NCI-H774 (cell line): ENCODE measurements at regions not wholly inside any gene's neighbourhood (a gene's known extent, or its start where the extent isn't known, plus 50 kb on each side); places are given as distances from the start of the nearest gene placed in this dataset.
"Not testable (repeated sequence)": the region's sequence is repeated elsewhere in the genome, so short reads cannot be mapped to it uniquely, and the experiment has no call there.

Source experiments
- DNase-seq: peaks from one replicate; lab custom pipeline; 2025; lab: John Stamatoyannopoulos, UW

- DNase-seq, result no peak
Measured at GRCh38 chr6:37078814-37079213, 73.4 kb downstream of the FGD2 start.

- no peak for DNase-seq
Measured at GRCh38 chr6:37081042-37081607, 75.7 kb downstream of the FGD2 start.

GRCh38 chr6:37082390-37083130 lies 77.1 kb downstream of the FGD2 start:
- no peak for DNase-seq

- no peak for DNase-seq
Measured at GRCh38 chr6:37083243-37084138, 78.0 kb downstream of the FGD2 start.

- DNase-seq, result not testable (repeated sequence)
Measured at GRCh38 chr6:37084665-37085064, 79.2 kb downstream of the FGD2 start.

GRCh38 chr6:37085198-37085597 lies 79.7 kb downstream of the FGD2 start:
- no peak for DNase-seq

GRCh38 chr6:37088897-37089296 lies 81.1 kb upstream of the PIM1 start:
- no peak for DNase-seq

- no peak for DNase-seq
Measured at GRCh38 chr6:37089783-37090182, 80.2 kb upstream of the PIM1 start.

- DNase-seq, result not testable (repeated sequence)
Measured at GRCh38 chr6:37091104-37091503, 78.8 kb upstream of the PIM1 start.

GRCh38 chr6:37091586-37091985 lies 78.4 kb upstream of the PIM1 start:
- not testable (repeated sequence) for DNase-seq

- DNase-seq, result no peak
Measured at GRCh38 chr6:37092923-37093727, 76.8 kb upstream of the PIM1 start.

- no peak for DNase-seq
Measured at GRCh38 chr6:37093728-37094069, 76.3 kb upstream of the PIM1 start.

- DNase-seq, result no peak
Measured at GRCh38 chr6:37095997-37096396, 74.0 kb upstream of the PIM1 start.

GRCh38 chr6:37097335-37097734 lies 72.6 kb upstream of the PIM1 start:
- no peak for DNase-seq

GRCh38 chr6:37099442-37099841 lies 70.5 kb upstream of the PIM1 start:
- DNase-seq, result no peak

- DNase-seq, result no peak
Measured at GRCh38 chr6:37100745-37101144, 69.2 kb upstream of the PIM1 start.

GRCh38 chr6:37101991-37102298 lies 68.0 kb upstream of the PIM1 start:
- no peak for DNase-seq

GRCh38 chr6:37102299-37103168 lies 67.4 kb upstream of the PIM1 start:
- peak; percentile 89 for DNase-seq

GRCh38 chr6:37103169-37104039 lies 66.5 kb upstream of the PIM1 start:
- peak; percentile 95 for DNase-seq

- DNase-seq, result no peak
Measured at GRCh38 chr6:37104824-37105147, 65.2 kb upstream of the PIM1 start.
